Fibroblast of mammary gland (primary cell): ENCODE measurements at regions not wholly inside any gene's neighbourhood (a gene's known extent, or its start where the extent isn't known, plus 50 kb on each side); places are given as distances from the start of the nearest gene placed in this dataset.

Source experiments
- DNase-seq: peaks from one replicate; pipeline ENCODE4 v3.0.0-alpha.2; 2010; ENCODE audit warnings: low read depth
- H3K4me3 ChIP-seq: 2 replicates; pipeline ENCODE4 v1.5.1; 2011; ENCODE audit warnings: low read depth, mild to moderate bottlenecking, low read length, moderate library complexity; ENCODE audit not compliant: control insufficient read depth
- TF ChIP-seq, protein P1 (sequence below): conservative IDR thresholded peaks from 2 replicates; pipeline ENCODE4 v1.5.1; 2011; ENCODE audit warnings: low read depth, low read length, inconsistent platforms; ENCODE audit not compliant: control insufficient read depth, insufficient read depth

DNA sequence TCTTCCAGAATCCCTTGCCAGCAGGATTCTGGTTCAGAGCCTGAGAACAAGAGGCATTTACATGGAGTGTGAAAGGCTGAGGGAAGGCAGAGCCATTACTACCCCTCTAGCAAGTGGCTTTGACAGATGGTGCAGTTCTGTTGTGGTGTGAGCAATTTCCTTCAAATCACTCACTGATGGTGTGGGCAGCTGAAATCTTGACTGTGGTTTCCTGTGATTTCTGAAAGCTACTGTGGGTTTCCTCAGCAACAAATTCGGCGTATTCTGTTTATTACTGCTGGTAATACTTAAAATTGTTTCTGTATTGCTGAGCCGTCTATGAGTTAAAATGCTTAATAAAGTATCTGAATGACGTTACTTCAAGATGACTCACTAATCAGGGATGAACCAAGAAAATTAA is 181.5 kb upstream of the TCF21 start:
- peak; percentile 96 for DNase-seq
- TF ChIP-seq, protein P1, sequence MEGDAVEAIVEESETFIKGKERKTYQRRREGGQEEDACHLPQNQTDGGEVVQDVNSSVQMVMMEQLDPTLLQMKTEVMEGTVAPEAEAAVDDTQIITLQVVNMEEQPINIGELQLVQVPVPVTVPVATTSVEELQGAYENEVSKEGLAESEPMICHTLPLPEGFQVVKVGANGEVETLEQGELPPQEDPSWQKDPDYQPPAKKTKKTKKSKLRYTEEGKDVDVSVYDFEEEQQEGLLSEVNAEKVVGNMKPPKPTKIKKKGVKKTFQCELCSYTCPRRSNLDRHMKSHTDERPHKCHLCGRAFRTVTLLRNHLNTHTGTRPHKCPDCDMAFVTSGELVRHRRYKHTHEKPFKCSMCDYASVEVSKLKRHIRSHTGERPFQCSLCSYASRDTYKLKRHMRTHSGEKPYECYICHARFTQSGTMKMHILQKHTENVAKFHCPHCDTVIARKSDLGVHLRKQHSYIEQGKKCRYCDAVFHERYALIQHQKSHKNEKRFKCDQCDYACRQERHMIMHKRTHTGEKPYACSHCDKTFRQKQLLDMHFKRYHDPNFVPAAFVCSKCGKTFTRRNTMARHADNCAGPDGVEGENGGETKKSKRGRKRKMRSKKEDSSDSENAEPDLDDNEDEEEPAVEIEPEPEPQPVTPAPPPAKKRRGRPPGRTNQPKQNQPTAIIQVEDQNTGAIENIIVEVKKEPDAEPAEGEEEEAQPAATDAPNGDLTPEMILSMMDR, result no peak
- no peak overlapping the region for H3K4me3 ChIP-seq

DNA sequence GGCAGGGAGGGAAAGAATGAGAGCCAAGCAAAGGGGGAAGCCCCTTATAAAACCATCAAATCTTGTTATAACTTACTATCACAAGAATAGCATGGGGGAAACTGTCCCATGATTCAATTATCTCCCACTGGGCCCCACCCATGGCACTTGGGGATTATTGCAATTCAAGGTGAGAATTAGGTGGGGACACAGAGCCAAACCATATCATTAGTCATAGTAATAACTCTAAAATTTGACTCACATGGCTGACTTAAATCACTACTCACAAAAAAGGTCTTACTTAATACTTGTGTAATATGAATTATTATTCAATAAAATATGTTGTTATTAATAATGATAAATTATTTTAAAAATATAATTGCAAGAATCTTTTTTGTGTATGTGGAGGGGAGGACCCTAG is 178.1 kb upstream of the TCF21 start:
- no peak overlapping the region for H3K4me3 ChIP-seq
- TF ChIP-seq, protein P1, result no peak
- DNase-seq, result no peak

DNA sequence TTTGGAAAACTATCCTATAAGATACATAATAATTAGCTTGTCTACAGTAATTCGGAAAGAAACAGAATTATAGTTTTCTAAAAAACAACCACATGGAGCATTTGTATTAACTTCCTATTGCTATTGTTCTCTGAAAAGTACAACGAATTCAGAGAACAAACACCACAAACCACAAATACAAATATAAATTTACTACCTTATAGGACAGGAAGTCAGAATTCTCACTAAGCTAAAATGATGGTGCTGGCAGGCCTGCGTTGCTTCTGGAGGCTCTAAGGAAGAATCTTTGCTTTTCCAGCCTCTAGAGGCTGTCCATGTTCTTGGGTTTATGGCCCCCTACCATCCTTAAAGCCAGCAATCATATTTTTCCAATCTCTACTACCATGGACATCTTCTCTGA is 173.6 kb upstream of the TCF21 start:
- H3K4me3 ChIP-seq, result no peak overlapping the region
- TF ChIP-seq, protein P1, result no peak

DNA sequence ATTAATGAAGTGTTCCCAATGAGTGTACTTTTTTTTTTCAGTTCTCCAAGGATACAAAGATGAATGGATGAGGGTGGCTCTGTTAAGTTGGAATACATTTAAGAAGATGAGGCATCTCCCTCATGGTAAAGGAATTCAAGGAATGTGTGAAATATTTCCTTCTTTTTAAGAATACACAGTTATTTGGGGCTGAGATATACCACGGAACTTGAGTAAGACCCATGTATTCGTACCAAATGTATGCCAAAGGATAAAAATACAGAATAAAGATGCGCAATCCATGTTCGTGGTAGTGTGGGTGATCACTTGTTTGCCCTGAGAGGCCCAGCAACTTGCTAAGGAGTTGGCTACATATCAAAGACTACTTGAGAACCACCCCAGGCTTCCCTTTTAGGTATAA is 164.2 kb upstream of the TCF21 start:
- TF ChIP-seq, protein P1, result no peak
- H3K4me3 ChIP-seq, result no peak overlapping the region
- peak; percentile 51 for DNase-seq

More for the DNA sequence above, 173.6 kb upstream of the TCF21 start:
- DNase-seq, result no peak

DNA sequence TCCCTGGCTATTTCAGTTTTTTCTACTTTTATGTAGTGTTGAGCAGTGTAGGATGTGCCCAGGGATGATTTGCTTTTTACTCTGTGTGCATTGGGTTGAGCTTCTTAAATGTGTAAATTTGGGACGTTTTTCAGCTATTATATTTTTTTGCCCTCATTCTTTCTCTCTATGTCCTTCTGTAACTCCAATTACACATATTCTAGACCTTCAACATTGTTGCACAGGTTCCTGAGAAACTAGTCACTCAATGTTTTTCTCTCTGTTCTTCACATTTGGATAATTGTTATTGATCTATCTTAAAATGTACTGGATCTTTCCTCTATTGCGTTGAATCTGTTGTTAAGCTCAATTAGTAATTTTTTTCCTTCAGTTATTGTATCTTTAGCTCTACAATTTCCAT is 162.7 kb upstream of the TCF21 start:
- TF ChIP-seq, protein P1, result no peak
- no peak overlapping the region for H3K4me3 ChIP-seq
- DNase-seq, result no peak

DNA sequence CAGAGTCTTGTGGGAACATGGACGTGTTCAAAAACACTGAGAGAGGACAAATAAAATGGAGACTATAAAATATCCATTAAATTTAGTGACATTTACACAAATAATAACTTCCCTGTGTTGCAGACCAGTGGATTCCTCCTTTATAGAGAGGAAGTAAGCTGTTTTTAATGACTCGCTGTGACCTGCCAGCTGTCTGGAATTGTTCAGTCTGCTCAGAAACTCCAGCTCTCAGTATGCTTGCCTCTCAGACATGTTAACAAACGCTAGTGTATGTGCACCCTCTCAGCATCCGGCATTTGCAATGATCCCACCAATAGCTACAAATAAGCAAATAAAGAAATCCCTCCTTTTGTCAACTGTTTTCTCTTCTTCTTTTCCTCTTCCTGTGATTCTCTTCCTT is 158.0 kb upstream of the TCF21 start:
- DNase-seq, result peak; percentile 24
- H3K4me3 ChIP-seq, result no peak overlapping the region
- TF ChIP-seq, protein P1, result no peak

DNA sequence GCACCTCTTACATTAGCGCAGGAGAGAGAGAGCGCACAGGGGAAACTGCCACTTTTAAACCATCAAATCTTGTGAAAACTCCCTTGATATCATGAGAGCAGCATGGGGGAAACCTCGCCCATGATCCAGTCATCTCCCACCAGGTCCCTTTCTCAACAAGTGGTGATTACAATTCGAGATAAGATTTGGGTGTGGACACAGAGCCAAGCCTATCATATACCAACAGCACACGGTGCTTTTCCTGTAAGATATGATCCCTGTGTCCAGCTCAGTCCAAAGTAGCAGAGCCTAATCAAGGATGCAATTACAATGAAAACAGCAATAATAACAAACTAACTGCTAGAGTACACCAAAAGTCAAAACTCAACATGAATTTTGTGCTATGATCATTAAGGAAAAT is 148.7 kb upstream of the TCF21 start:
- no peak for DNase-seq
- no peak overlapping the region for H3K4me3 ChIP-seq
- TF ChIP-seq, protein P1, result no peak
